ENCODE measurements at regions not wholly inside any gene's neighbourhood (a gene's known extent, or its start where the extent isn't known, plus 50 kb on each side); places are given as distances from the start of the nearest gene placed in this dataset.

DNA sequence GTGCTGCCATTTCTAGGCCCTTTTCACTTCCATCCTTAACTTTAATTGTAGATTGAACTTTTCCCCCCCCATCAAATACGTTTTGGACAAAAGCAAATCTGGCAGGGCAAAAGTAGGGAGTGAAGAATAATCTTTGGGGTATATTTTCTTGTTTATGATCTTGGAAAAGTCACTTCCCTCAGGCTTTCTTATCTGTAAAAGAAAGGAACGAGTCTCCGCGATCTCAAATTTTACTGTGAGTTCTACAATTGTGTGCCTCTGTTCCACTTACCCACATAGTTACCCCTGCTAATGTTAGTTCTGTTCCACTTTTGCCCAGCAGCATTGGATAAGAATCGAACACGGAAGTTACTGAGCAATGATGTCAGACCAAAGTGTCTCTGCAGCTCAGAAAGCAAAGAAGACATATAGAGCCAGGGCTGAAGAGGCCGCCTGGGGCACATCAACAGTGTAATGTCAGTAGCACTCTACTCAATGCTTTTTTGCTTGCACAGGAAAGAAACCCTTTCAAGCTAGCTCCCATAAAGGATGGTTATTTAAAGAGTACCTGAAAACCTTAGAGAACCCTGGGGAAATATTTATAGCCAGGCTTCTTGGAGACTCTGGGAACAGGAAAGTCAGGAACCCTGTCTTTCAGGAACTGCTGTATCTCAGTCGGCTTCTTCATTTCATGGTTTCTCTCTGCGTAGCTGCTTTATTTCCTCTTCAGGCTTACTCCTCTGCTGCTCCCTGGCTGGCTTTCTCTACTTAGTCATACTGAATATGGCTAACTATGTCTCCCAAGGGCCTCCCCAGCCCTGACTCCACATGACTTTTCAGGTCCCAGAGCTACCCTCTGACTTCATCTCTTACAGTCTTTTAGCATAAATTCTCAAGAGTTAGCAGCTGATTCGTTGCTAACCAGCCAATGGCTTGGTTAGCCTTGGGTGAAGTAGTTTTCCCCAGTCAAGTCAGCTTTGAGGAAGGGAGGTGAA is 123.7 kb upstream of the FAM3C start:
- no peak overlapping the region for H3K4me3 ChIP-seq (ENCODE audit: control insufficient read depth, low read depth, low read length)
- DNase-seq (ENCODE audit: low read depth), result no peak
- no peak for TF ChIP-seq CTCF (IDR thresholded peaks at IDR 0.05; ENCODE audit: control insufficient read depth, insufficient read depth, low read depth, low read length, missing control alignments)

DNA sequence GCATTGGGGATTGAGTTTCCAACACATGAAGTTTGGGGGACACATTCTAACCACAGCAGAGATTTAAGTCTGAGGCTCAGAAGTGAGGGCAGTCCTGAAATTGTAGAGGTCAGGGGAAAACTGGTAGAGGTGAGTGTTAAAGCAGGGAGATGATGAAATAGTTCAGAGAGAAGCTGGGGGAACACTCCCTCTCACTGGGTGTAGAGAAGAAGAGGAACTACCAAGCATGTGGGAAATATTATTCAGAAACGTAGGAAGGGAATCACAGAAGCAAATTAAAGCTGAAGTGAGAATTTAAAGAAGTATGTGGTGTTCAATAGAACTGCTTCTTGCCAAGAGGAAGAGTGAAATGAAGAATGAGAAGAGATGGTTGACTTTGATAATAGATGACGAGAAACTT is 121.5 kb upstream of the FAM3C start:
- no peak for DNase-seq (ENCODE audit: low read depth)
- no peak for TF ChIP-seq CTCF (IDR thresholded peaks at IDR 0.05; ENCODE audit: control insufficient read depth, insufficient read depth, low read depth, low read length, missing control alignments)

DNA sequence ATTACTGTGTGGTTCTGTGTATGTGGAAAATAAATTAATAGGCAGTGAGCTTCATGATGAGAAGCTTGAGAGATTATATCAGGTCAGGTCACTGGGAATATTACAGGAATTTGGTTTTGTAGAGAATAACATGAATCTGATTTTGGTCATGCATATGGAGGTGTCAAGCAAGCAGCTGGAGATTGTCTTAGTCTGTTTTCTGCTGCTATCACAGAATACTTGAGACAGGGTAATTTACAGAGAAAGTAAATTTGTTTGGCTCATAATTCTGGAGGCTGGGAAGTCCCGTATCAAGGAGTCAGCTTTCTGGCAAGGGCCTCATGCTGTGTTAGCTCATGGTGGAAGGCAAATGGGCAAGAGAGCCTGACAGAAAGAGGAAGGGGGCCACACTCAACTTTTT is 120.7 kb upstream of the FAM3C start:
- no peak overlapping the region for H3K4me3 ChIP-seq (ENCODE audit: control insufficient read depth, low read depth, low read length)
- DNase-seq (ENCODE audit: low read depth), result no peak
- TF ChIP-seq CTCF (IDR thresholded peaks at IDR 0.05; ENCODE audit: control insufficient read depth, insufficient read depth, low read depth, low read length, missing control alignments), result no peak

More for the DNA sequence above, 121.5 kb upstream of the FAM3C start:
- H3K4me3 ChIP-seq (ENCODE audit: control insufficient read depth, low read depth, low read length), result no peak overlapping the region

- H3K4me3 ChIP-seq (ENCODE audit: control insufficient read depth, low read depth, low read length), result no peak overlapping the region
- no peak for TF ChIP-seq CTCF (IDR thresholded peaks at IDR 0.05; ENCODE audit: control insufficient read depth, insufficient read depth, low read depth, low read length, missing control alignments)
Measured at GRCh38 chr7:121515630-121516401, 119.7 kb upstream of the FAM3C start.

GRCh38 chr7:121515229-121515628 is 119.1 kb upstream of the FAM3C start:
- no peak for TF ChIP-seq CTCF (IDR thresholded peaks at IDR 0.05; ENCODE audit: control insufficient read depth, insufficient read depth, low read depth, low read length, missing control alignments)
- DNase-seq (ENCODE audit: low read depth), result no peak
- H3K4me3 ChIP-seq (ENCODE audit: control insufficient read depth, low read depth, low read length), result no peak overlapping the region

More at GRCh38 chr7:121515630-121516401, 119.7 kb upstream of the FAM3C start:
- DNase-seq (ENCODE audit: low read depth), result peak; percentile 32

DNA sequence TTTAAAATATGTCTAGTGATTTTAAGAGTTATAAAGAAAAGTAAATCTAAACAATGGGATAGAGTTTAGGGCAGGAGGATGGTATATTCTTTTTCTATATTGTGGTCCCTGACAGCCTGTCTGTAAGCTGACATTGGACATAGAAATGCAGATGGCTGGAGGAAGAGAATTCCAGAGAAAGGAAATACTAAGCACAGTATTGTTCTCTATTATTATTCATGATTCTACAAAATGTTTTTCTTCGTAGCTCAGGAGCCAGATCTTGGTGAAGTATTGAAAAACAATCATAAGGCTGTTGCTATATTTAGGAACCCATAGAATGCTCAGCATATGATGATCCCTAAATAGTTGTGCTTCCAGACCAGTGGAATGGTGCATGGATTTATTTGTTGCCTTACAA is 117.0 kb upstream of the FAM3C start:
- DNase-seq (ENCODE audit: low read depth), result no peak
- H3K4me3 ChIP-seq (ENCODE audit: control insufficient read depth, low read depth, low read length), result no peak overlapping the region
- TF ChIP-seq CTCF (IDR thresholded peaks at IDR 0.05; ENCODE audit: control insufficient read depth, insufficient read depth, low read depth, low read length, missing control alignments), result no peak

Measured in AG09309 (cell line).